ENCODE measurements at regions not wholly inside any gene's neighbourhood (a gene's known extent, or its start where the extent isn't known, plus 50 kb on each side); places are given as distances from the start of the nearest gene placed in this dataset.

- Histone ChIP-seq H3K27ac (ENCODE audit: low read depth, low read length) (no peak overlapping the region), H3K4me1 (ENCODE audit: control insufficient read depth in 1 of 2, insufficient read depth in 2 of 2, low read length in 2 of 2) (no peaks in the 10 kb centered on the region), H3K4me3 (ENCODE audit: low read depth in 1 of 2, low read length in 2 of 2) (no peak overlapping the region), H3K9ac (ENCODE audit: low read depth in 1 of 2, low read length in 2 of 2) (no peak overlapping the region), H3K27me3 (ENCODE audit: control insufficient read depth in 1 of 2, insufficient read depth in 2 of 2, low read length in 2 of 2) (no peaks in the 10 kb centered on the region), H3K9me3 (ENCODE audit: control insufficient read depth in 1 of 2, low read length in 2 of 2) (no peaks in the 10 kb centered on the region), H3K36me3 (ENCODE audit: control insufficient read depth in 1 of 2, insufficient read depth in 2 of 2, low read length in 2 of 2) (no peaks in the 10 kb centered on the region)
Observed at GRCh38 chr5:89441965-89442364, 559.0 kb upstream of the MEF2C start.

DNA sequence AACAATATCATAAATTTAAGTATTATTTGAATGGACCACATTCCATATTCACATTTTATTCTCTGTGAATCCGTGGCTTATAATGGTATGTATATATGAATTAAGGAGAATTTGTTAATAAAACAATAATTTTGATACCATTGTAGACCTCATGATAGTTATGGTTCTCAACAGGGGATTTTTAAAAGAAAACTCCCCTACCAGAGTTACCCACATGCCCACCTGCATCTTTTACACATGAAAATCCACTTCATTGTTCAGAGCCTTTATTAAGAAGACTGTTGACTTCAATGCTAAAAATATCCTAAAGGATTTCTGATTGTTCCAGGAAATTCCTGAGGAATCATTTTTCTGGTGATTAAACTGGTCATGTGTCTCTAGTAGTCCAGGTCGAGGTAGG, 557.7 kb upstream of the MEF2C start:
- Histone ChIP-seq H3K9me3 (ENCODE audit: control insufficient read depth in 1 of 2, low read length in 2 of 2) (no peaks in the 10 kb centered on the region), H3K36me3 (ENCODE audit: control insufficient read depth in 1 of 2, insufficient read depth in 2 of 2, low read length in 2 of 2) (no peaks in the 10 kb centered on the region), H3K27ac (ENCODE audit: low read depth, low read length) (no peak overlapping the region), H3K4me1 (ENCODE audit: control insufficient read depth in 1 of 2, insufficient read depth in 2 of 2, low read length in 2 of 2) (no peaks in the 10 kb centered on the region), H3K9ac (ENCODE audit: low read depth in 1 of 2, low read length in 2 of 2) (no peak overlapping the region), H3K4me3 (ENCODE audit: low read depth in 1 of 2, low read length in 2 of 2) (no peak overlapping the region), H3K27me3 (ENCODE audit: control insufficient read depth in 1 of 2, insufficient read depth in 2 of 2, low read length in 2 of 2) (no peaks in the 10 kb centered on the region)

DNA sequence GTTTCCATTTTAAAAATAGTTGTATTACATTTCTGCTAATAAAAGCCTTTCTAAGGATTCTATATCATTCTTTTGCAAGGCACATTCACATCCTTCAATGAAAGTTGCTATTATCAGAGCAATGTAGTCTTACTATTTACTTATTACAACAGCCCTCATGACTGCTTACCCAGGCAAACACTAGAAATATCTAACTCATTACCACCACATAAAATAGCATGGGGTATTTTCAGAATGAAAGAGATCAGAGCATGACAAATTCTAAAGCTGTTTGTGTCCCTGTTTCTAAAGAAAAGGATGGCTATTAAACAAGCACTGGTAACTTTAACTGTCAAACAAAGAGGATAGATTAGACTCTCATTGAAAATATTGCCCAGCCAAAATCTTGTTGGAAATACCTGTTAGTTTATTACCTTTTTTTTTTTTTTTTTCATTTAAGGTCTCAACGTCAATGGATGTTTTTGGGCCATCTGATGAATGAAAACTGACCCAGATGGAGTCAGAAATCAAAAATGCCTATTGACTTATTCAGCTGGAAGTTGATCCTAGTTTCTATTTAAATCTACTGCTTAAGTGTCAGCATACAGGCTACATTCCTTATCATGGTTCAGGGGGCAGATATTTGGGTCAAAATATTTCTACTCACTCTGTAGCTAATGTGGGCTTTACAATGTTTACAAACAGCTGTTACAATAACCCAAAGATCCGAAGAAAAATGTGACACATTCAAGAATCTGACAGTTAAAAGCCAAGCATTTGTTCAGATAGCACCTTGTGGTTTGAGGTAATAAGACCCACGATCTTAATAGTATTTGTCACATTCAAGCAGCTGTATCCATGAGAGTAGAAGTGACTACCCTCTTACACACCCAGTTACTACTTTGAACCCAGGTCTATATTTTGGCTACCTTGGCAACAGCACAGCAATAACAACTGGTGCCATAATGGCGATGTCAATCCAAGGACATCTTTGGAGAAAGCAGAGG, 554.8 kb upstream of the MEF2C start:
- H3K27ac ChIP-seq (ENCODE audit: low read depth, low read length), result no peak overlapping the region
- H3K9ac ChIP-seq (ENCODE audit: low read depth in 1 of 2, low read length in 2 of 2), result no peak overlapping the region
- no peak overlapping the region for H3K4me3 ChIP-seq (ENCODE audit: low read depth in 1 of 2, low read length in 2 of 2)
- no peaks in the 10 kb centered on the region for H3K4me1 ChIP-seq (ENCODE audit: control insufficient read depth in 1 of 2, insufficient read depth in 2 of 2, low read length in 2 of 2)
- H3K9me3 ChIP-seq (ENCODE audit: control insufficient read depth in 1 of 2, low read length in 2 of 2), result no peaks in the 10 kb centered on the region
- H3K27me3 ChIP-seq (ENCODE audit: control insufficient read depth in 1 of 2, insufficient read depth in 2 of 2, low read length in 2 of 2), result no peaks in the 10 kb centered on the region
- H3K36me3 ChIP-seq (ENCODE audit: control insufficient read depth in 1 of 2, insufficient read depth in 2 of 2, low read length in 2 of 2), result no peaks in the 10 kb centered on the region

- H3K9me3 ChIP-seq (ENCODE audit: control insufficient read depth in 1 of 2, low read length in 2 of 2), result no peaks in the 10 kb centered on the region
- no peak overlapping the region for H3K4me3 ChIP-seq (ENCODE audit: low read depth in 1 of 2, low read length in 2 of 2)
- H3K36me3 ChIP-seq (ENCODE audit: control insufficient read depth in 1 of 2, insufficient read depth in 2 of 2, low read length in 2 of 2), result no peaks in the 10 kb centered on the region
- H3K27ac ChIP-seq (ENCODE audit: low read depth, low read length), result no peak overlapping the region
- no peaks in the 10 kb centered on the region for H3K4me1 ChIP-seq (ENCODE audit: control insufficient read depth in 1 of 2, insufficient read depth in 2 of 2, low read length in 2 of 2)
- H3K27me3 ChIP-seq (ENCODE audit: control insufficient read depth in 1 of 2, insufficient read depth in 2 of 2, low read length in 2 of 2), result no peaks in the 10 kb centered on the region
- H3K9ac ChIP-seq (ENCODE audit: low read depth in 1 of 2, low read length in 2 of 2), result no peak overlapping the region
Observed at GRCh38 chr5:89436464-89436863, 553.5 kb upstream of the MEF2C start.

DNA sequence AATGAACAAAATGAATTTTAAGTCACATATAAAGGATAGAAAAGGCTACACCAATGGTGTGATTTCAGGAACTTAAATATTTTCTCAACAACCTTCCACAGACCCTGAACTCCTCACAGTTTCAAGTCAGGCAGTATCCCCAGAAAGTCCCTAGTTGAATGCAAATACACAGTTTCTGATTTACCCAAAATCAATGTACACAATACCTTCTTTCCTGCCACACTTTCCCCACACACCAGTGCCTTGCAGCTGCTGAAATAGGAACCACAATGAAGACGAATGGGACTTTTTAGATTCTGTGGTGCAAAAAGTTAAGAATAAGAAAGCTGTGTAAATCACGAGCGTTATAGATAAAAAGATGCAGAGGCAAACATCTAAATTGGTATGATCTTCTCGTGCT, 552.4 kb upstream of the MEF2C start:
- Histone ChIP-seq H3K27ac (ENCODE audit: low read depth, low read length) (no peak overlapping the region), H3K4me3 (ENCODE audit: low read depth in 1 of 2, low read length in 2 of 2) (no peak overlapping the region), H3K9ac (ENCODE audit: low read depth in 1 of 2, low read length in 2 of 2) (no peak overlapping the region), H3K36me3 (ENCODE audit: control insufficient read depth in 1 of 2, insufficient read depth in 2 of 2, low read length in 2 of 2) (no peaks in the 10 kb centered on the region), H3K4me1 (ENCODE audit: control insufficient read depth in 1 of 2, insufficient read depth in 2 of 2, low read length in 2 of 2) (no peaks in the 10 kb centered on the region), H3K9me3 (ENCODE audit: control insufficient read depth in 1 of 2, low read length in 2 of 2) (no peaks in the 10 kb centered on the region), H3K27me3 (ENCODE audit: control insufficient read depth in 1 of 2, insufficient read depth in 2 of 2, low read length in 2 of 2) (no peaks in the 10 kb centered on the region)

- H3K4me3 ChIP-seq (ENCODE audit: low read depth in 1 of 2, low read length in 2 of 2), result no peak overlapping the region
- no peaks in the 10 kb centered on the region for H3K4me1 ChIP-seq (ENCODE audit: control insufficient read depth in 1 of 2, insufficient read depth in 2 of 2, low read length in 2 of 2)
- H3K27ac ChIP-seq (ENCODE audit: low read depth, low read length), result no peak overlapping the region
- H3K9ac ChIP-seq (ENCODE audit: low read depth in 1 of 2, low read length in 2 of 2), result no peak overlapping the region
- H3K9me3 ChIP-seq (ENCODE audit: control insufficient read depth in 1 of 2, low read length in 2 of 2), result no peaks in the 10 kb centered on the region
- no peaks in the 10 kb centered on the region for H3K36me3 ChIP-seq (ENCODE audit: control insufficient read depth in 1 of 2, insufficient read depth in 2 of 2, low read length in 2 of 2)
- no peaks in the 10 kb centered on the region for H3K27me3 ChIP-seq (ENCODE audit: control insufficient read depth in 1 of 2, insufficient read depth in 2 of 2, low read length in 2 of 2)
Observed at GRCh38 chr5:89428624-89429023, 545.6 kb upstream of the MEF2C start.

GRCh38 chr5:89425062-89425461, 542.1 kb upstream of the MEF2C start:
- Histone ChIP-seq H3K27me3 (ENCODE audit: control insufficient read depth in 1 of 2, insufficient read depth in 2 of 2, low read length in 2 of 2) (no peaks in the 10 kb centered on the region), H3K4me3 (ENCODE audit: low read depth in 1 of 2, low read length in 2 of 2) (no peak overlapping the region), H3K36me3 (ENCODE audit: control insufficient read depth in 1 of 2, insufficient read depth in 2 of 2, low read length in 2 of 2) (no peaks in the 10 kb centered on the region), H3K9ac (ENCODE audit: low read depth in 1 of 2, low read length in 2 of 2) (no peak overlapping the region), H3K9me3 (ENCODE audit: control insufficient read depth in 1 of 2, low read length in 2 of 2) (no peaks in the 10 kb centered on the region), H3K4me1 (ENCODE audit: control insufficient read depth in 1 of 2, insufficient read depth in 2 of 2, low read length in 2 of 2) (no peaks in the 10 kb centered on the region), H3K27ac (ENCODE audit: low read depth, low read length) (no peak overlapping the region)

DNA sequence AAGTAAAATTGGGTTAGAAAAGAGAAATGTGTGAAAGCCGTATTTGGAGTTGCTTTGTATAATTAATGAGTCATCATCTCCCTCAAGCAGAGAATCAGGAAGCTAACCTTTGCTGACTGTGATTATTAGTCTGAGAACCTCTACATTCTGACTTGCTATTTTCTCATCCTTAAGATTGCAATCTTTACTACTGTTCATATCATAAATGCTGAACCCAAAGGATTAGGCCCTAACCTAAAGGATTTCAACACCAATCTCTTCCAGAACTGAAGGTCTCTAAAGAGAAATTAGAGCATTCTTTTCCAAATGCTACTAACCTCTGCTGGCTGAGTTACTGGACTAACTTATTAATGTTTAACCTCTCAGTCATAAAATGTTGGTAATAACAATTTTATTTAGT, 538.1 kb upstream of the MEF2C start:
- no peaks in the 10 kb centered on the region for H3K27me3 ChIP-seq (ENCODE audit: control insufficient read depth in 1 of 2, insufficient read depth in 2 of 2, low read length in 2 of 2)
- H3K36me3 ChIP-seq (ENCODE audit: control insufficient read depth in 1 of 2, insufficient read depth in 2 of 2, low read length in 2 of 2), result no peaks in the 10 kb centered on the region
- H3K9ac ChIP-seq (ENCODE audit: low read depth in 1 of 2, low read length in 2 of 2), result no peak overlapping the region
- H3K27ac ChIP-seq (ENCODE audit: low read depth, low read length), result no peak overlapping the region
- H3K4me3 ChIP-seq (ENCODE audit: low read depth in 1 of 2, low read length in 2 of 2), result no peak overlapping the region
- H3K4me1 ChIP-seq (ENCODE audit: control insufficient read depth in 1 of 2, insufficient read depth in 2 of 2, low read length in 2 of 2), result no peaks in the 10 kb centered on the region
- no peaks in the 10 kb centered on the region for H3K9me3 ChIP-seq (ENCODE audit: control insufficient read depth in 1 of 2, low read length in 2 of 2)

GRCh38 chr5:89418407-89419085, 535.6 kb upstream of the MEF2C start:
- no peaks in the 10 kb centered on the region for H3K4me1 ChIP-seq (ENCODE audit: control insufficient read depth in 1 of 2, insufficient read depth in 2 of 2, low read length in 2 of 2)
- H3K36me3 ChIP-seq (ENCODE audit: control insufficient read depth in 1 of 2, insufficient read depth in 2 of 2, low read length in 2 of 2), result no peaks in the 10 kb centered on the region
- H3K27ac ChIP-seq (ENCODE audit: low read depth, low read length), result no peak overlapping the region
- no peaks in the 10 kb centered on the region for H3K27me3 ChIP-seq (ENCODE audit: control insufficient read depth in 1 of 2, insufficient read depth in 2 of 2, low read length in 2 of 2)
- no peak overlapping the region for H3K9ac ChIP-seq (ENCODE audit: low read depth in 1 of 2, low read length in 2 of 2)
- H3K4me3 ChIP-seq (ENCODE audit: low read depth in 1 of 2, low read length in 2 of 2), result no peak overlapping the region
- no peaks in the 10 kb centered on the region for H3K9me3 ChIP-seq (ENCODE audit: control insufficient read depth in 1 of 2, low read length in 2 of 2)

GRCh38 chr5:89417990-89418389, 535.0 kb upstream of the MEF2C start:
- H3K9ac ChIP-seq (ENCODE audit: low read depth in 1 of 2, low read length in 2 of 2), result no peak overlapping the region
- H3K4me3 ChIP-seq (ENCODE audit: low read depth in 1 of 2, low read length in 2 of 2), result no peak overlapping the region
- H3K4me1 ChIP-seq (ENCODE audit: control insufficient read depth in 1 of 2, insufficient read depth in 2 of 2, low read length in 2 of 2), result no peaks in the 10 kb centered on the region
- H3K27me3 ChIP-seq (ENCODE audit: control insufficient read depth in 1 of 2, insufficient read depth in 2 of 2, low read length in 2 of 2), result no peaks in the 10 kb centered on the region
- H3K36me3 ChIP-seq (ENCODE audit: control insufficient read depth in 1 of 2, insufficient read depth in 2 of 2, low read length in 2 of 2), result no peaks in the 10 kb centered on the region
- H3K9me3 ChIP-seq (ENCODE audit: control insufficient read depth in 1 of 2, low read length in 2 of 2), result no peaks in the 10 kb centered on the region
- no peak overlapping the region for H3K27ac ChIP-seq (ENCODE audit: low read depth, low read length)
